Mucosa of gallbladder (tissue), 1 donor: ENCODE measurements at regions not wholly inside any gene's neighbourhood (a gene's known extent, or its start where the extent isn't known, plus 50 kb on each side); places are given as distances from the start of the nearest gene placed in this dataset.

Experiments used
- DNase-seq: peaks from one replicate; pipeline ENCODE4 v3.0.0-alpha.2; 2020; ENCODE audit warnings: low spot score
- donor health status: DM: no; HTN: no; CAD: no.

- no peak for DNase-seq
Observed at GRCh38 chr6:122007339-122007738, 392.1 kb upstream of the HSF2 start.

GRCh38 chr6:122008101-122008999 lies 391.1 kb upstream of the HSF2 start:
- no peak for DNase-seq

GRCh38 chr6:122009000-122009350 lies 390.5 kb upstream of the HSF2 start:
- DNase-seq: no peak

- DNase-seq: no peak
Observed at GRCh38 chr6:122012578-122012977, 386.9 kb upstream of the HSF2 start.

GRCh38 chr6:122014961-122015360 lies 384.5 kb upstream of the HSF2 start:
- no peak for DNase-seq

GRCh38 chr6:122020588-122021264 lies 378.7 kb upstream of the HSF2 start:
- no peak for DNase-seq

GRCh38 chr6:122025104-122025503 lies 374.3 kb upstream of the HSF2 start:
- no peak for DNase-seq

GRCh38 chr6:122026582-122027369 lies 372.7 kb upstream of the HSF2 start:
- no peak for DNase-seq

- DNase-seq: no peak
Observed at GRCh38 chr6:122028933-122029522, 370.4 kb upstream of the HSF2 start.

- no peak for DNase-seq
Observed at GRCh38 chr6:122033564-122034181, 365.8 kb upstream of the HSF2 start.

GRCh38 chr6:122035173-122035572 lies 364.3 kb upstream of the HSF2 start:
- DNase-seq: no peak

GRCh38 chr6:122040261-122040660 lies 359.2 kb upstream of the HSF2 start:
- no peak for DNase-seq

- DNase-seq: no peak
Observed at GRCh38 chr6:122042380-122042779, 357.1 kb upstream of the HSF2 start.

- no peak for DNase-seq
Observed at GRCh38 chr6:122042960-122043735, 356.3 kb upstream of the HSF2 start.

GRCh38 chr6:122048570-122048969 lies 350.9 kb upstream of the HSF2 start:
- DNase-seq: no peak

- DNase-seq: no peak
Observed at GRCh38 chr6:122049341-122049740, 350.1 kb upstream of the HSF2 start.

- DNase-seq: no peak
Observed at GRCh38 chr6:122050242-122050755, 349.2 kb upstream of the HSF2 start.

- DNase-seq: no peak
Observed at GRCh38 chr6:122052346-122052900, 347.0 kb upstream of the HSF2 start.

- DNase-seq: no peak
Observed at GRCh38 chr6:122059918-122060317, 339.5 kb upstream of the HSF2 start.

- DNase-seq: no peak
Observed at GRCh38 chr6:122061855-122062254, 337.6 kb upstream of the HSF2 start.
